GM18511 (cell line): ENCODE measurements at regions not wholly inside any gene's neighbourhood (a gene's known extent, or its start where the extent isn't known, plus 50 kb on each side); places are given as distances from the start of the nearest gene placed in this dataset.
"Not testable (repeated sequence)": the region's sequence is repeated elsewhere in the genome, so short reads cannot be mapped to it uniquely, and the experiment has no call there.

ENCODE experiments used
- ATAC-seq: cut with Tn5 transposase; IDR thresholded peaks from one replicate; pipeline ENCODE4 v1.9.1; 2021; ENCODE audit warnings: mild to moderate bottlenecking, moderate library complexity; ENCODE audit not compliant: unreplicated experiment

GRCh38 chr7:136431736-136432135, 436.7 kb upstream of the CHRM2 start:
- not testable (repeated sequence) for ATAC-seq

- no peak for ATAC-seq
These were observed 444.4 kb upstream of the CHRM2 start for GRCh38 chr7:136424058-136424457.

DNA sequence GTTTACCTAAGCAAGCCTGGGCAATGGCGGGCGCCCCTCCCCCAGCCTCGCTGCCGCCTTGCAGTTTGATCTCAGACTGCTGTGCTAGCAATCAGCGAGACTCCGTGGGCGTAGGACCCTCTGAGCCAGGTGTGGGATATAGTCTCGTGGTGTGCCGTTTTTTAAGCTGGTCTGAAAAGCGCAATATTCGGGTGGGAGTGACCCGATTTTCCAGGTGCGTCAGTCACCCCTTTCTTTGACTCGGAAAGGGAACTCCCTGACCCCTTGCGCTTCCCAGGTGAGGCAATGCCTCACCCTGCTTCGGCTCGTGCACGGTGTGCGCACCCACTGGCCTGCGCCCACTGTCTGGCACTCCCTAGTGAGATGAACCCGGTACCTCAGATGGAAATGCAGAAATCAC, 442.6 kb upstream of the MTPN start:
- ATAC-seq = not testable (repeated sequence)

DNA sequence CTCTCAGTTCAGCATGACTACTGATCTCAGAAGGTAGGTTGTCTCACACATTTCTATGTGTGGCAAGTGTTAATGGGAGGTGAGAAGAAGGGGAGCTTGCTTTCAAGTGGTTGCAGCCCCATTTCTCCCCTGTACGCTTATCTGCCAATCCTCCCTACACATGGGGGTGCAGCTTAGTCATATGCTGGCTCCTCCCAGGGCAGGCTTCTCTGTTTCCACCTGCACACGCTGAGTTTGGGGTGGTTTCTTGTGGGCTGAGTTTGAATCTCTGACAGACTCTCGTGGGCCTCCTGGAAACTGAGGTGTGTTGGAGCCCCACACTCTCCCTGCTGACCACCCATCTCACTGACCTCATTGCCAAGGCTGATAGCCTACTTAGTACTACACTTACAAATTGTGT, 435.8 kb upstream of the MTPN start:
- no peak for ATAC-seq

- ATAC-seq = peak; percentile 93
These were observed 429.0 kb upstream of the MTPN start for GRCh38 chr7:136405931-136406777.

GRCh38 chr7:136403591-136403990, 426.4 kb upstream of the MTPN start:
- ATAC-seq = no peak

DNA sequence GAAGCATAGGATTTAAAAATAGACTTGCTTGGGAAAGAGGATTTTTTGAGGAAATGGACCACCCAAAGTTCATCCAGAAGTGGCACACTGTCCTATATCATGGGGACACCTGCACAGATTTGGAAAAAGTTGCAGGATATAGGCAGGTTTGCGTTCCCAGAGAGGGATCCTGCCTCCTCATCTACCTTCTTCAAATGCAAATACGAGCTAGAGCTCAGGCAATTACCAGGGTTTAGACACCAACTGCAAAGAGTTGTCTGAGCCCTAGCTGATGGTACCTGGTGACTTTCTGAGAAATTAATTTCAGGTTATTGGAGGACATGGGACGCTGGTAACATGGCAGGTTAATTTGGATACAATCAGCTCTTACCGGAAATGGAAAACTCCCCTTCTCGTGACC, 423.7 kb upstream of the MTPN start:
- ATAC-seq = no peak

GRCh38 chr7:136399385-136399784, 422.2 kb upstream of the MTPN start:
- no peak for ATAC-seq

GRCh38 chr7:136392856-136393255, 415.7 kb upstream of the MTPN start:
- ATAC-seq = no peak

DNA sequence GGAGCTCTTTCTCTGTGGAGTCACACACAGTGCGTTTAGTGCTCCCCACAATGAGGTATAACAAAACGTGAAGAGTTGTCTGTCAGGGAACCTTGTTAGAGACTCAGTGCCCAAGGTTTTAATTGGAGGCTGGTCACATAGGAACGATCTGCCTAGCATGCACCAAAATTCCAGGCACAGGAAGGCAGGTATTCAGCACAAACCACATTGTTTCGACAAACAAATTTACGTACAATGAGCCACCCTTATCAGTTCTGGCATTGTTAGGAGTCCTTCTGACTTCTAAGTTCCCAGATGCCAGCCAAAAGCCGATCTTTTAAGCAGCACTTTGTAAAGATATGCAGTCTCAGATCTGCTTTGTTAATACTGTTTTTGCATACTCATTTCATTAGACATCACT, 414.2 kb upstream of the MTPN start:
- ATAC-seq = no peak

DNA sequence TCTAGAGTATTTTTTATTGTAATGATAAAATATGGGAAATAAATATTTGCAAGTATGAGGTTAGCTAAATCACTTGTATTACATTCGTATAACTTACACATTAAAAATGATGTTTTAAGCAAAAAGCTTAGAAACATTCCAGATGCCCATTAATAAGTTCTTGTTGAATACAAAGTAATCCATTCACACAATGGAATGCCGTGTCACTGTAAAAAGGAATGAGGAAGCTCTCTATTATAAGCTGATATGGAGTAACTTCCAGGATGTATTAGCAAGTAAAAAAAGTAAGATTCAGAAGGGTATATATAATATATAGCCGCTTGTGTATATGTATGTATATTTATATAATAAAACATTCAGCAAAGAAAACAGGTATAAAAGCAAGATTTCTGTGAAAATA, 412.8 kb upstream of the MTPN start:
- ATAC-seq = no peak

GRCh38 chr7:136386876-136387275, 409.7 kb upstream of the MTPN start:
- no peak for ATAC-seq

GRCh38 chr7:136371409-136371808, 394.2 kb upstream of the MTPN start:
- ATAC-seq = not testable (repeated sequence)

GRCh38 chr7:136370137-136370536, 393.0 kb upstream of the MTPN start:
- no peak for ATAC-seq

GRCh38 chr7:136369225-136369624, 392.1 kb upstream of the MTPN start:
- no peak for ATAC-seq

GRCh38 chr7:136359333-136359903, 382.3 kb upstream of the MTPN start:
- ATAC-seq = peak; percentile 95

GRCh38 chr7:136353287-136353686, 376.1 kb upstream of the MTPN start:
- peak; percentile 89 for ATAC-seq

- no peak for ATAC-seq
These were observed 371.5 kb upstream of the MTPN start for GRCh38 chr7:136348542-136349192.

DNA sequence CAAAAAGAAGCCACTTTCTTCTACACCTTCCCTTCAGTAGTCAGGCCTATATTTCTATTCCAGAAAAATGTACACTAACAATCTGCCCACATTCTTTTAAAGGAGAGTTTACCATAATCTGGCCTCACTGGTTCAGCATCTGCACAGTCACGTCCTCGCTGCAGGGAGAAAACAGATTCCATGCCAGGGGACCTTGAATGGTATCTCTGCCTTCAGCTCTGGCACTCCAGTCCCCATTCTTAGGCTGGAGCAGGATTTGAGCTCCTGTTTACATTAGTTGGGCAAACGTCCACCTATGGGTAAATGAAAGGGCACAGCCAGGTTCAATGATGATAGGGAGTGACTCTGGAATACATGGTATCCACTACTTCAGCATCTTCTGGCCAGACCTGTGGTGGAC, 371.0 kb upstream of the MTPN start:
- ATAC-seq = no peak

DNA sequence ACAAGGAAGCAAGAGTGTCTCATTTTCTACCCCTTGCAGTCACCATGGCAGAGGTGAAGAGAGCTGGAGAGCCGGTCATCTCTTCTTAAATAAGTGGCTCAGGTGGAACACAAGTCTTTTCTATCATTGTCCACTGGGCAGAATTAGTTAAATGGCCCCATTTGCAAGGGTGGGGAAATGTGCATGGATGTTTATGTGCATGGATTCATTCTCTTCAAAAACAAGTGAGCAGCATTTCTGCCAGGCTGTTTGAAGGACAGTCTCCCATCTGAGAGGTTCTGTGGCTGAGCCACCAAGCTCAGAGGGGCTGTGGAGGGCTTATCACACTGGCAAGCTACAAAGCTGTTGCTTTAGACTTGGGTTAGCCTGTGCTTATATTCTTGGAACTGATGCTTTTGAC, 370.3 kb upstream of the MTPN start:
- no peak for ATAC-seq

DNA sequence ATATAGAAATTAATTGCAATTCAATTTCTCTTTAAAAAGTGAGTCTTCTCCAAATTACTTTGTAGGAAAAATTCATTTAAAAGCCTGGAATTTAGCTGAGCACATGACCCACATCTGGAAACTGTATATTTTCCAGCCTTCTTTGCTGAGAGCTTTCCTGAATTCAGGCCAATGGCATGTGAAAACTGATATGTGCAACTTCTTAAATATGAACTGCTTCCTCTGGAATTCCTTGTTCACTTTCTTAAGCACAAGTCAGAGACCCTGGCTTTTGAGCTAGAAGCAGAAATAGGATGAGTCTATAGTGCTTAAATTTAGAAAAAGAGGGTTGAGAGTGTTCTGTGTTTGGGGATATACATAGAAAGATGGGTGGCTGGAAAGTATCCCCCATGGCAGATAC, 365.1 kb upstream of the MTPN start:
- no peak for ATAC-seq

GRCh38 chr7:136339464-136339863, 362.3 kb upstream of the MTPN start:
- peak; percentile 72 for ATAC-seq
